ENCODE measurements at regions not wholly inside any gene's neighbourhood (a gene's known extent, or its start where the extent isn't known, plus 50 kb on each side); places are given as distances from the start of the nearest gene placed in this dataset.

DNA sequence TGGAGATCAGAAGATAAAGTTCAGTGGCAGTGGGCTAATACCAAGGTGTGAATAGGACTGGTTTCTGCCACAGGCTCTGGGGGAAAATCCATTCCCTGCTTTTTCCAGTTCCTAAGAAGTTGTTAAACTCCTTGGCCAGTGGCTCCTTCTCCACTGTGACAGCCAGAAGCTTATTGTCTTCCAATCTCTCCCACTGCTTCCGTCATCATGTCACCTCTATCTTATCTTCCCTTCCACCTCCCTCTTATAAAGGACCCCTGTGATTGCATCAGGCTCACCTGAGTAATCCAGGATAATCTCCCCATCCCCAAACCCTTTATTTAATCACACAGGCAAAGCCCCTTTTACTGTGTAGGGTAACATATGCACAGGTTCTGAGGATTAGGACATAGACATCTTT lies 431.2 kb upstream of the SLC10A2 start:
- Histone ChIP-seq H2AFZ (ENCODE audit: low read length) (no peak overlapping the region), H3K79me2 (ENCODE audit: control insufficient read depth, insufficient read depth, low read length) (no peaks in the 10 kb centered on the region), H3K27me3 (ENCODE audit: control insufficient read depth, insufficient read depth, low read length) (no peaks in the 10 kb centered on the region), H3K9me3 (ENCODE audit: control insufficient read depth, insufficient read depth, low read depth, low read length) (no peaks in the 10 kb centered on the region), H3K27ac (ENCODE audit: insufficient read depth, low read length) (no peak overlapping the region), H4K20me1 (ENCODE audit: control insufficient read depth, extremely low read depth, insufficient read depth, low read length) (no peaks in the 10 kb centered on the region), H3K36me3 (ENCODE audit: control insufficient read depth, insufficient read depth, low read length) (no peaks in the 10 kb centered on the region), H3K4me3 (replicated peaks in 1 of 4; ENCODE audit: control extremely low read depth in 1 of 4, insufficient read depth in 1 of 4, low read depth in 3 of 4, low read length in 4 of 4) (no peak overlapping the region), H3K4me1 (ENCODE audit: control insufficient read depth, extremely low read depth, insufficient read depth, low read length) (no peaks in the 10 kb centered on the region), H3K9ac (ENCODE audit: insufficient read depth, low read length) (no peak overlapping the region), H3K4me2 (ENCODE audit: extremely low read depth, insufficient read depth, low read length) (no peak overlapping the region)
- TF ChIP-seq, protein P1, sequence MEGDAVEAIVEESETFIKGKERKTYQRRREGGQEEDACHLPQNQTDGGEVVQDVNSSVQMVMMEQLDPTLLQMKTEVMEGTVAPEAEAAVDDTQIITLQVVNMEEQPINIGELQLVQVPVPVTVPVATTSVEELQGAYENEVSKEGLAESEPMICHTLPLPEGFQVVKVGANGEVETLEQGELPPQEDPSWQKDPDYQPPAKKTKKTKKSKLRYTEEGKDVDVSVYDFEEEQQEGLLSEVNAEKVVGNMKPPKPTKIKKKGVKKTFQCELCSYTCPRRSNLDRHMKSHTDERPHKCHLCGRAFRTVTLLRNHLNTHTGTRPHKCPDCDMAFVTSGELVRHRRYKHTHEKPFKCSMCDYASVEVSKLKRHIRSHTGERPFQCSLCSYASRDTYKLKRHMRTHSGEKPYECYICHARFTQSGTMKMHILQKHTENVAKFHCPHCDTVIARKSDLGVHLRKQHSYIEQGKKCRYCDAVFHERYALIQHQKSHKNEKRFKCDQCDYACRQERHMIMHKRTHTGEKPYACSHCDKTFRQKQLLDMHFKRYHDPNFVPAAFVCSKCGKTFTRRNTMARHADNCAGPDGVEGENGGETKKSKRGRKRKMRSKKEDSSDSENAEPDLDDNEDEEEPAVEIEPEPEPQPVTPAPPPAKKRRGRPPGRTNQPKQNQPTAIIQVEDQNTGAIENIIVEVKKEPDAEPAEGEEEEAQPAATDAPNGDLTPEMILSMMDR (conservative IDR thresholded peaks at IDR 0.05 in 1 of 2, IDR thresholded peaks at IDR 0.05 in 1 of 2; ENCODE audit: low read depth in 1 of 2, low read length in 2 of 2): no peak
- TF ChIP-seq EZH2 (IDR thresholded peaks at IDR 0.05; ENCODE audit: low read length, missing control alignments): no peak
- DNase-seq (ENCODE audit: low read depth in 2 of 2): no peak

DNA sequence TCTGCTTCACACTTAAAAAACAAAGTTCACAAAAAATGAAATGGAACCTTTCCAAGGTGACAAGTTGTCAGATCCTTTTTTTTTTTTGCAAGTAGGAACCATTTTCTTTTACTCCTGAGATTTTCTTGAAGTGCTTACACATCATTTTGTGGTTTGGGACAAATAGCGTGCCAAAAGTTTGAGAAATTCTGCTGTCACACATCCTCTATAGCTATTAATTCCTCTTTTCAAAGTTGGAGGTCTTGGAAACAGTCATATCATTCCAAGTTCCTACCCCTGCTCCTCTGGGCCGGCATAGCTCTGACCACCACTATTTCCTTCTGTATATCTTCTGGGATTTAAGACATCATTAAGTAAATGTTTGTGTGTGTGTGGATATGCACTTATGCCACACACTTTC lies 421.6 kb upstream of the SLC10A2 start:
- H3K27me3 ChIP-seq (ENCODE audit: control insufficient read depth, insufficient read depth, low read length): no peaks in the 10 kb centered on the region
- no peak overlapping the region for H3K4me2 ChIP-seq (ENCODE audit: extremely low read depth, insufficient read depth, low read length)
- DNase-seq (ENCODE audit: low read depth in 2 of 2): peak; percentile 0 to 3
- no peaks in the 10 kb centered on the region for H3K9me3 ChIP-seq (ENCODE audit: control insufficient read depth, insufficient read depth, low read depth, low read length)
- H2AFZ ChIP-seq (ENCODE audit: low read length): no peak overlapping the region
- H3K4me1 ChIP-seq (ENCODE audit: control insufficient read depth, extremely low read depth, insufficient read depth, low read length): no peaks in the 10 kb centered on the region
- H3K27ac ChIP-seq (ENCODE audit: insufficient read depth, low read length): no peak overlapping the region
- no peak overlapping the region for H3K4me3 ChIP-seq (replicated peaks in 1 of 4; ENCODE audit: control extremely low read depth in 1 of 4, insufficient read depth in 1 of 4, low read depth in 3 of 4, low read length in 4 of 4)
- H3K79me2 ChIP-seq (ENCODE audit: control insufficient read depth, insufficient read depth, low read length): no peaks in the 10 kb centered on the region
- H4K20me1 ChIP-seq (ENCODE audit: control insufficient read depth, extremely low read depth, insufficient read depth, low read length): no peaks in the 10 kb centered on the region
- no peak overlapping the region for H3K9ac ChIP-seq (ENCODE audit: insufficient read depth, low read length)
- H3K36me3 ChIP-seq (ENCODE audit: control insufficient read depth, insufficient read depth, low read length): no peaks in the 10 kb centered on the region
- TF ChIP-seq EZH2 (IDR thresholded peaks at IDR 0.05; ENCODE audit: low read length, missing control alignments): no peak
- TF ChIP-seq, protein P1 (conservative IDR thresholded peaks at IDR 0.05 in 1 of 2, IDR thresholded peaks at IDR 0.05 in 1 of 2; ENCODE audit: low read depth in 1 of 2, low read length in 2 of 2): no peak

DNA sequence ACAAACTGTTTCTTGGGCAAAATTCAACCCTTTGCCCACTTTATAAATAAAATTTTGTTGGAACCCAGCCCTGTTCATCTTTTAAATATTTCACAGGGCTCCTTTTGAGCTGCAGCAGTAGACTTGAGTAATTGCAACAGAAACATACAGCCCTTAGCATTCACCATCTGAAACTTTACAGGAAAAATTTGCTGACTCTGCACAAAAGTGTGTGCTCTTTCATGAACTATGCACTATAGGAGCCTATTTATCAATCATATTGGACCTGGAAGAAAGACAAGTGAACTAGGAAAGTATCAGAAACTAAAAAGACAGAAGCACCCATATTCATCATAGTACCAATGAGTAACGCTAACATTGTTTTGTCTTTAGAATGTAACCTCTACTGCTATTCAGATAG lies 406.9 kb upstream of the SLC10A2 start:
- Histone ChIP-seq H4K20me1 (ENCODE audit: control insufficient read depth, extremely low read depth, insufficient read depth, low read length) (no peaks in the 10 kb centered on the region), H3K27me3 (ENCODE audit: control insufficient read depth, insufficient read depth, low read length) (no peaks in the 10 kb centered on the region), H3K79me2 (ENCODE audit: control insufficient read depth, insufficient read depth, low read length) (no peaks in the 10 kb centered on the region), H3K27ac (ENCODE audit: insufficient read depth, low read length) (no peak overlapping the region), H3K4me3 (replicated peaks in 1 of 4; ENCODE audit: control extremely low read depth in 1 of 4, insufficient read depth in 1 of 4, low read depth in 3 of 4, low read length in 4 of 4) (no peak overlapping the region), H3K9me3 (ENCODE audit: control insufficient read depth, insufficient read depth, low read depth, low read length) (no peaks in the 10 kb centered on the region), H3K4me1 (ENCODE audit: control insufficient read depth, extremely low read depth, insufficient read depth, low read length) (no peaks in the 10 kb centered on the region), H2AFZ (ENCODE audit: low read length) (no peak overlapping the region), H3K9ac (ENCODE audit: insufficient read depth, low read length) (no peak overlapping the region), H3K36me3 (ENCODE audit: control insufficient read depth, insufficient read depth, low read length) (no peaks in the 10 kb centered on the region), H3K4me2 (ENCODE audit: extremely low read depth, insufficient read depth, low read length) (no peak overlapping the region)
- no peak for TF ChIP-seq EZH2 (IDR thresholded peaks at IDR 0.05; ENCODE audit: low read length, missing control alignments)
- no peak for DNase-seq (ENCODE audit: low read depth in 2 of 2)
